WTC11 (cell line): ENCODE measurements at regions not wholly inside any gene's neighbourhood (a gene's known extent, or its start where the extent isn't known, plus 50 kb on each side); places are given as distances from the start of the nearest gene placed in this dataset.

Source experiments
- ATAC-seq: fragments of 200-7000 bp; cut with Tn5 transposase; 2 replicates; pipeline ENCODE4 v1.10.0; 2021; ENCODE audit warnings: mild to moderate bottlenecking, moderate library complexity
- CTCF ChIA-PET: fragments of 300-600 bp; sonication (Branson Sonifier 250); formaldehyde crosslinking; loops from one replicate; lab custom pipeline; 2021; ENCODE audit warnings: antibody characterized with exemption; lab: Charles Lee
- POLR2A ChIA-PET: fragments of 350-600 bp; sonication (Branson Sonifier 250); formaldehyde crosslinking; loops from one replicate; lab custom pipeline; 2021; ENCODE audit warnings: antibody characterized with exemption; lab: Charles Lee
- DNase-seq: peaks from one replicate; pipeline ENCODE4 v3.0.0; 2021; ENCODE audit warnings: low spot score
- H3K27ac Mint-ChIP-seq: 2 replicates; pipeline ENCODE4 v1.8.0; 2021; ENCODE audit warnings: mixed read lengths
- H3K27me3 Mint-ChIP-seq: 2 replicates; pipeline ENCODE4 v1.8.0; 2021; ENCODE audit warnings: low read depth, mild to moderate bottlenecking, moderate library complexity, mixed read lengths
- H3K36me3 Mint-ChIP-seq: 2 replicates; pipeline ENCODE4 v1.8.0; 2021; ENCODE audit warnings: mixed read lengths
- H3K4me1 Mint-ChIP-seq: 2 replicates; pipeline ENCODE4 v1.8.0; 2022; ENCODE audit warnings: mixed read lengths
- H3K4me3 Mint-ChIP-seq: 2 replicates; pipeline ENCODE4 v1.8.0; 2021; ENCODE audit warnings: mild to moderate bottlenecking, moderate library complexity, mixed read lengths
- H3K9me3 Mint-ChIP-seq: 2 replicates; pipeline ENCODE4 v1.8.0; 2021; ENCODE audit warnings: mixed read lengths
- CREM ChIP-seq: sonication (generic); formaldehyde crosslinking; IDR thresholded peaks from 2 replicates; pipeline ENCODE4 v1.8.1; 2022; ENCODE audit warnings: mild to moderate bottlenecking, missing genetic modification reagents, moderate library complexity
- E2F1 ChIP-seq: sonication (generic); formaldehyde crosslinking; IDR thresholded peaks from 2 replicates; pipeline ENCODE4 v1.8.0; 2022; ENCODE audit warnings: mild to moderate bottlenecking, missing genetic modification reagents
- EMX1 ChIP-seq: fragments of 250-450 bp; sonication (Bioruptor Pico); IDR thresholded peaks from 2 replicates; pipeline ENCODE4 v1.8.0; 2021; ENCODE audit warnings: mild to moderate bottlenecking
- ETV6 ChIP-seq: sonication (generic); formaldehyde crosslinking; IDR thresholded peaks from 2 replicates; pipeline ENCODE4 v1.8.1; 2022; ENCODE audit warnings: mild to moderate bottlenecking, missing genetic modification reagents
- FOXJ3 ChIP-seq: sonication (generic); formaldehyde crosslinking; IDR thresholded peaks from 2 replicates; pipeline ENCODE4 v1.9.0; 2021; ENCODE audit warnings: missing genetic modification reagents, mild to moderate bottlenecking, borderline replicate concordance
- HMGXB4 ChIP-seq: sonication (generic); formaldehyde crosslinking; IDR thresholded peaks from 2 replicates; pipeline ENCODE4 v1.8.1; 2023; ENCODE audit warnings: mild to moderate bottlenecking, moderate library complexity, missing genetic modification reagents
- NFATC4 ChIP-seq: fragments of 250-450 bp; sonication (Bioruptor Pico); IDR thresholded peaks from 2 replicates; pipeline ENCODE4 v1.9.0; 2021; ENCODE audit warnings: mild to moderate bottlenecking
- NR3C1 ChIP-seq: sonication (generic); formaldehyde crosslinking; conservative IDR thresholded peaks from 2 replicates; pipeline ENCODE4 v1.8.1; 2023; ENCODE audit warnings: low read depth, mild to moderate bottlenecking, missing genetic modification reagents
- RELA ChIP-seq: sonication (generic); formaldehyde crosslinking; IDR thresholded peaks from 2 replicates; pipeline ENCODE4 v1.8.1; 2022; ENCODE audit warnings: missing genetic modification reagents, mild to moderate bottlenecking, borderline replicate concordance
- RORB ChIP-seq: fragments of 250-450 bp; sonication (Bioruptor Pico); IDR thresholded peaks from 2 replicates; pipeline ENCODE4 v1.9.0; 2021; ENCODE audit warnings: mild to moderate bottlenecking
- SMAD3 ChIP-seq: sonication (generic); formaldehyde crosslinking; IDR thresholded peaks from 2 replicates; pipeline ENCODE4 v1.8.0; 2022; ENCODE audit warnings: missing genetic modification reagents, mild to moderate bottlenecking, borderline replicate concordance
- ZNF138 ChIP-seq: sonication (generic); formaldehyde crosslinking; conservative IDR thresholded peaks from 2 replicates; pipeline ENCODE4 v1.8.1; 2022; ENCODE audit warnings: mild to moderate bottlenecking, moderate library complexity, missing genetic modification reagents
- ZNF219 ChIP-seq: sonication (generic); formaldehyde crosslinking; IDR thresholded peaks from 2 replicates; pipeline ENCODE4 v1.8.0; 2023; ENCODE audit warnings: missing genetic modification reagents, mild to moderate bottlenecking, borderline replicate concordance
- TF ChIP-seq, protein P1 (sequence below): sonication (generic); formaldehyde crosslinking; IDR thresholded peaks from 2 replicates; pipeline ENCODE4 v1.8.0; 2022; ENCODE audit warnings: missing genetic modification reagents
- TF ChIP-seq, protein P2 (sequence below): sonication (generic); formaldehyde crosslinking; IDR thresholded peaks from 2 replicates; pipeline ENCODE4 v1.8.1; 2023; ENCODE audit warnings: mild to moderate bottlenecking, missing genetic modification reagents, moderate library complexity
- TF ChIP-seq, protein P3 (sequence below): sonication (generic); formaldehyde crosslinking; IDR thresholded peaks from 2 replicates; pipeline ENCODE4 v1.8.1; 2022; ENCODE audit warnings: mild to moderate bottlenecking, missing genetic modification reagents, moderate library complexity, borderline replicate concordance

- peak; percentile 22 for DNase-seq
- TF ChIP-seq ETV6 (CRISPR knock-in tag) (peak; percentile 45; the same call in 1 of the 2 replicates), E2F1 (no peak)
- TF ChIP-seq, all 79 proteins: peak for 1
- ChIA-PET POLR2A (no interaction called here), CTCF (no interaction called here)
- Mint-ChIP-seq H3K4me3 (no peak overlapping the region), H3K36me3 (peaks cover 16% of the 10 kb centered on the region), H3K27me3 (no peaks in the 10 kb centered on the region), H3K4me1 (peaks cover 26% of the 10 kb centered on the region), H3K9me3 (peaks cover 20% of the 10 kb centered on the region), H3K27ac (peak overlapping the region; percentile 94)
- ATAC-seq: peak; percentile 88
Measured at GRCh38 chr3:31041161-31041978, 146.9 kb upstream of the GADL1 start.

DNA sequence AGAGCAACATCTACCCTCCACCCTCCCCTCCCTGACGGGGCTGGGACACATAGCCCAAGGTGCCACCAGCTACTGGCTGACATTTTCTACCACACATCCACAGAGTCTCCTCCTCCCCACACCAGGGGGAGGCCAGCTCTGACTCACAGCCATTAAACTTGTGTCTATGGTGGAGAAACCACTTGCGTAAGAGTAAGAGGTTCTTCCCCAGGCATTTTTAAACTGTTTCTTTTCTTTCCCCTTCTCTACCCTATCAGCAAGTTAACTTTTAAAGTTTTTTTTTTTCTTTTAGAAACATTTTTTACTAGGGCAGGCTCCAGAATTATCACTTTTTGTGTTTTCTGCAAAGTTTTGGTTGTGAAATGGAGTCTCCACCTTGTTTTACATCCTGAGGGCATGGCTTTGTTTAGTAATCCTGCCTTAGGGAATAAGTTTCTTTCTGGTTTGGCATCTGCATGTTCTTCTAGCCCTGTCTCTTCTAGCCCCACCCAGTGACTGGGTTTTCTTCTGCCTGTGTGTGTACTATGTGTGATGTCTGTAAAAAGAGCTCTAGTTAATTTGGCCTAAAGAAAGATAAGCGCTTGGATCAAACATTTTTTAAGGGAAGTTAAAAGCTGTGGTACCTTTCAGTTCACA, 148.8 kb upstream of the GADL1 start:
- ATAC-seq (no peak), DNase-seq (no peak)
- Mint-ChIP-seq H3K4me3 (no peak overlapping the region), H3K27ac (no peak overlapping the region), H3K9me3 (peaks cover 20% of the 10 kb centered on the region), H3K36me3 (peaks cover 16% of the 10 kb centered on the region), H3K27me3 (no peaks in the 10 kb centered on the region), H3K4me1 (peaks cover 26% of the 10 kb centered on the region)
- ChIA-PET POLR2A (no interaction called here), CTCF (no interaction called here)
- TF ChIP-seq ZNF138 (CRISPR knock-in tag) (no peak), NR3C1 (CRISPR knock-in tag) (no peak), FOXJ3 (CRISPR knock-in tag) (no peak), RORB (no peak), HMGXB4 (CRISPR knock-in tag) (no peak), EMX1 (CRISPR knock-in tag) (no peak), SMAD3 (CRISPR knock-in tag) (no peak), ZNF219 (CRISPR knock-in tag) (no peak), CREM (CRISPR knock-in tag) (no peak), NFATC4 (no peak), RELA (no peak)
- TF ChIP-seq, protein P1, sequence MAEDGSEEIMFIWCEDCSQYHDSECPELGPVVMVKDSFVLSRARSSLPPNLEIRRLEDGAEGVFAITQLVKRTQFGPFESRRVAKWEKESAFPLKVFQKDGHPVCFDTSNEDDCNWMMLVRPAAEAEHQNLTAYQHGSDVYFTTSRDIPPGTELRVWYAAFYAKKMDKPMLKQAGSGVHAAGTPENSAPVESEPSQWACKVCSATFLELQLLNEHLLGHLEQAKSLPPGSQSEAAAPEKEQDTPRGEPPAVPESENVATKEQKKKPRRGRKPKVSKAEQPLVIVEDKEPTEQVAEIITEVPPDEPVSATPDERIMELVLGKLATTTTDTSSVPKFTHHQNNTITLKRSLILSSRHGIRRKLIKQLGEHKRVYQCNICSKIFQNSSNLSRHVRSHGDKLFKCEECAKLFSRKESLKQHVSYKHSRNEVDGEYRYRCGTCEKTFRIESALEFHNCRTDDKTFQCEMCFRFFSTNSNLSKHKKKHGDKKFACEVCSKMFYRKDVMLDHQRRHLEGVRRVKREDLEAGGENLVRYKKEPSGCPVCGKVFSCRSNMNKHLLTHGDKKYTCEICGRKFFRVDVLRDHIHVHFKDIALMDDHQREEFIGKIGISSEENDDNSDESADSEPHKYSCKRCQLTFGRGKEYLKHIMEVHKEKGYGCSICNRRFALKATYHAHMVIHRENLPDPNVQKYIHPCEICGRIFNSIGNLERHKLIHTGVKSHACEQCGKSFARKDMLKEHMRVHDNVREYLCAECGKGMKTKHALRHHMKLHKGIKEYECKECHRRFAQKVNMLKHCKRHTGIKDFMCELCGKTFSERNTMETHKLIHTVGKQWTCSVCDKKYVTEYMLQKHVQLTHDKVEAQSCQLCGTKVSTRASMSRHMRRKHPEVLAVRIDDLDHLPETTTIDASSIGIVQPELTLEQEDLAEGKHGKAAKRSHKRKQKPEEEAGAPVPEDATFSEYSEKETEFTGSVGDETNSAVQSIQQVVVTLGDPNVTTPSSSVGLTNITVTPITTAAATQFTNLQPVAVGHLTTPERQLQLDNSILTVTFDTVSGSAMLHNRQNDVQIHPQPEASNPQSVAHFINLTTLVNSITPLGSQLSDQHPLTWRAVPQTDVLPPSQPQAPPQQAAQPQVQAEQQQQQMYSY (CRISPR knock-in tag): no peak
- TF ChIP-seq, protein P2, sequence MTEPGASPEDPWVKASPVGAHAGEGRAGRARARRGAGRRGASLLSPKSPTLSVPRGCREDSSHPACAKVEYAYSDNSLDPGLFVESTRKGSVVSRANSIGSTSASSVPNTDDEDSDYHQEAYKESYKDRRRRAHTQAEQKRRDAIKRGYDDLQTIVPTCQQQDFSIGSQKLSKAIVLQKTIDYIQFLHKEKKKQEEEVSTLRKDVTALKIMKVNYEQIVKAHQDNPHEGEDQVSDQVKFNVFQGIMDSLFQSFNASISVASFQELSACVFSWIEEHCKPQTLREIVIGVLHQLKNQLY (CRISPR knock-in tag): no peak
- TF ChIP-seq, protein P3, sequence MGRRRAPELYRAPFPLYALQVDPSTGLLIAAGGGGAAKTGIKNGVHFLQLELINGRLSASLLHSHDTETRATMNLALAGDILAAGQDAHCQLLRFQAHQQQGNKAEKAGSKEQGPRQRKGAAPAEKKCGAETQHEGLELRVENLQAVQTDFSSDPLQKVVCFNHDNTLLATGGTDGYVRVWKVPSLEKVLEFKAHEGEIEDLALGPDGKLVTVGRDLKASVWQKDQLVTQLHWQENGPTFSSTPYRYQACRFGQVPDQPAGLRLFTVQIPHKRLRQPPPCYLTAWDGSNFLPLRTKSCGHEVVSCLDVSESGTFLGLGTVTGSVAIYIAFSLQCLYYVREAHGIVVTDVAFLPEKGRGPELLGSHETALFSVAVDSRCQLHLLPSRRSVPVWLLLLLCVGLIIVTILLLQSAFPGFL (CRISPR knock-in tag): no peak
